ELF-1 (cell line): ENCODE measurements at regions not wholly inside any gene's neighbourhood (a gene's known extent, or its start where the extent isn't known, plus 50 kb on each side); places are given as distances from the start of the nearest gene placed in this dataset.

Experiments
- DNase-seq: peaks from one replicate; pipeline ENCODE4 v3.0.0-alpha.2; 2016; ENCODE audit warnings: low read depth, low spot score

DNA sequence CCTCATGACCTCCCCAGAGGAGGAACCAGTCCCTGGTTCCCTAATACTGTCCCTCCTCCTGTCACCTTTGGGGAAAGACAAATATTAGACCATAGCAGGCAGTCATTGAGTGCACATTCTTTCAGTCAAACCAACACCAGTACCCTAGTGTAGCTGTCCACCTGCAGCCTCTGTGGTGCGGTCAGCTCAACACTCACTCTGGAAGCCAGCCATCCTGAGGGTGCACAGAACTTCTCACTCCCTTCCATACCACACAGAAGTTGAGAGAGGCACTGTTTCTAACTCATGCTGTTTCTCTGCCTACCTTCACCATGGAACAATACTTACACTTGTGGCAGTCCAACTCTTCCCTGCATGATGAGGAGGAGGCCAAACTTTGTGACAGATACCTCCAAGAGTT lies 175.6 kb upstream of the FOXN2 start:
- DNase-seq, result no peak

DNA sequence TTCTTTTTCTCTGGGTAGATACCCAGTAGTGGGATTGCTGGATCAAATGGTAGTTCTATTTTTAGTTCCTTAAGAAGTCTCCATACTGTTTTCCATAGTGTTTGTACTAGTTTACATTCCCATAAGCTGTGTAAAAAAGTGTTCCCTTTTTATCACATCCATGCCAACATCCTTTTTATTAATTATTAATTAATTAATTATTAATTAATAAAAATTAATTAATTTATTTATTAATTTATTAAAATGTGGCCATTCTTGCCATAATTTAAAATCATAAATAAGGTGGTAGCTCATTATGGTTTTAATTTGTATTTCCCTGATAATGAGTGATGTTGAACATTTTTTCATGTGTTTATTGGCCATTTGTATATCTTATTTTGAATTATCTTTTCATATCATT lies 173.9 kb upstream of the FOXN2 start:
- no peak for DNase-seq

DNA sequence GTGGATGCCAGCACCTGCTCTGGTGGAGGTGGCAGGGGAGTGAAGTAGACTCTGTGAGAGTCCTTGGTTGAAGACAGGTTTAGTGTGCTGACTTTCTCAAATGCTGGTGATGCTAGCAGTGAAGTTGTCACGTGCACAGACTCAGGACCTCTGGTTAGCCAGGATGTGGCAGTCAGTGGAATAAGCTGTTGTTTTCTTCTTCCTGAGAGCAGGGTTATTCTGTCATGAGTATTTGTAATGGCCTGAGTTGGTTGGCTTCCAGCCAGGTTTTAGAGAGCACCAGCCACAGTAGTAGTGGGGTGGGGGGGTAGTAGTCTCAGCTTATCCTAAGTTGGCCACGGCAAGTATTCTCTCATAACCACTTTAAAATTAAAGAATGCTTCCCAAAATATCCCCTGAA lies 169.7 kb upstream of the FOXN2 start:
- no peak for DNase-seq

DNA sequence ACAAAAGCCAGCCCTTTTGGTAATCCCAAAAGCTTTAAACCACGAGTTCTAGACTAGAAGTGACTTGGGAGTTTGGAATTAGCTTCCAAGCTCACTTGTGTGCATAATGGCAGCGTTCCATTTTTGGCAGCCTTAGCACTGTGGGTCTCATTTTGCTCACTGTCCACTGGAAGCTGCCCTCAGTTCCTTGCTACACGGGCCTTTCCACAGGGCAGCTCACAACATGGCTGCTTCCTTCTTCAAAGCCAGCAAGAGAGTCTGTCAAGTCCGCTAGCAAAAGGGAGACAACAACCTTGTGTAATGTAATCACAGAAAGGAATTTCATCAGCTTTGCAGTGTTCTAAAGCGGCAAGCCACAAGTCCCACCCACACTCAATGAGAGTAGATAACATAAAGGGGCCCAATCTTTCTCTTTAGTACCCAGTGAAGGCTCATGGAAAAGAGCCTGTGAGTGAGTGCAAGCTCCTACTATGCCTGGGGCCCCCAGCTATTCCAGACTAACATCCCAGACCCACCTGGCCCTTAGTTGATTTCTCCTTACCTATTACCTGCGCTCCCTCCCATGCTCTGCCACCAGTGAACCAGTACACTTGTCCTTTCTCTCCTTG lies 168.5 kb upstream of the FOXN2 start:
- peak; percentile 38 for DNase-seq

DNA sequence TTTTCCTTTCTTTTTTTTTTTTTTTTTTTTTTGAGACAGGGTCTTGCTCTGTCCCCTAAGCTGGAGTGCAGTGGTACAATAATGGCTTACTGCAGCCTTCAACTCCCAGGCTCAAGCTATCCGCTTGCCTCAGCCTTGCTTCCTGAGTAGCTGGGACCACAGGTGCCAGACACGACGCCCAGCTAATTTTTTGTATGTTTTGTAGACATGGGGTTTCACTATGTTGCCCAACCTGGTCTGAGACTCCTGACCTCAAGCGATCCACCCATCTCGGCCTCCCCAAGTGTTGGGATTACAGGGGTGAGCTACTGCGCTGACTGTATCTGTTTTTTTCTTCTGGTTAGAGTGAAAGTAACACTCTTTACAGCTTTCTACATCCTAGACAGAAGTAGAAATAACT lies 167.9 kb upstream of the FOXN2 start:
- no peak for DNase-seq

DNA sequence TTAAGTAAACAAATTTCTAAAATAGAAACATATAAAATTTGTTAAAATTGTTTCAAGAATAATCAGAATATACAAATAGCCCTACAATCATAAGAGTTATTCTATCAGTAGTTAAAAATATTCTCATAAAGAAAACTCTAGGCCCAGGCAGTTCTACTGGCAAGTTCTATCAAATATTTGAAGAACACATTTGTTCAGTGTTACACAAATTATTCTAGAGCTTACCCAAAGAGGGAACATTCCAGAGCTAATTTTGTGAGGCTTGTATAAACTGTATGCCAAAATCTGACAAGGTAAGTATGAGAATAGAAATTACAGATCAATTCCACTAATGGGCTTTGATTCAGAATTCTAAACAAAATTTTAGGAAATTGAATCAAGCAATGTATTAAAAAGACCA lies 166.8 kb upstream of the FOXN2 start:
- DNase-seq, result no peak

DNA sequence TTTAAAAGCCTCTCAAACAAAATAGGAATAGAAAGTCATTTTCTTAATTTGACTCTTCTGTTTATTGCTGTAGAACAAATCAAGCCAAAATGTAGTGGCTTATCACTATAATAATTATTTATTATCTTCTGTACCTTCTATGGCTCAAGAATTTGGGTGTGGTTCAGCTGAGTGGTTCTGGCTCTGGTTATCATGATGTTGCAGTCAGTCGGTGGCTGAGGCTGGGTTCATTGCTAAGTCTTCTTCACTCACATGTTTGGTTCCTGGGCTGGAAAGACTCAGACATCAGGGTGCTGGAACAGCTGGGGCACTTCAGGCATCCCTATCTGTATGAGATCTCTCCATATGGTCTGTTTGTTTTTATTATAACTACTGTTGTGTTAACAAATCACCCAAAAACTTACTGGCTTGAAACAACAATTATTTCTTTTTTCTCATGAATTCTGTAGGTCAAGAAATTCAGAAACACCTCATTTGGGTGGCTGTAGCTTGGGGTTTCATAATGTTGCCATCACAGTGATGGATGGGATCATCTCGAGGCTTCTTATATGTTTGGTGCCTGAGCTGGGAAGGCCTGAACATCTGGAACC lies 165.5 kb upstream of the FOXN2 start:
- no peak for DNase-seq

DNA sequence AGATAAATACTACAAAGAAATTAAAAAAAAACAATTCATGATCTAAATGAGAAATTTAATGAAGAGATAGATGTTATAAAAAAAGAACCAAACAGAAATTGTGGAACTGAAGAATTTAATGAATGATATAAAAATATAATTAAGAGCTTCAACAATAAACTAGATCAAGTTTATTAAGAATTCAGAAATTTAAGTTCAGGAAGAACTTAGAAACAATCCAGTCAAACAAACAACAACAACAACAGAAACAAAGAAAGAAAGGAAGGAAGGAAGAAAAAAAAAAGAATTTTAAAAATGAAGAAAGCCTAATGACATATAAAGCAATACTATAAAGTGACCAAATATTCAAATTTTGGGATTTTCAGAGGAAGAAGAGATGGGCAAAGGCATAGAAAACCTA lies 157.3 kb upstream of the FOXN2 start:
- DNase-seq, result no peak

DNA sequence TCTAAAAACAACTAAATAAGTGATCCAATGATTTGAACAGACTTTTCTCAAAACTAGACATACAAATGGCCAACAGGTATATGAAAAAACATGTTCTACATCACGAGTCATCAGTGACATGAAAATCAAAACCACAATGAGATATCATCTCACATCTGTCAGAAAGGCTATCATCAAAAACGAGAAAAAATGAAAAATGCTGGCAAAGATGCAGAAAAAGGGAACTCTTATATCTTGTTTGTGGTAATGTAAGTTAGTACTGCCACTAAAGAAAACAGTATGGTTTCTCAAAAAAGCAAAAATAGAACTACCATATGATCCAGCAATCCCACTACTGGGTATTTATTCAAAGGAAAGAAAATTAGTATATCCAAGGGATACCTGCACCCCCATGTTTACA lies 152.9 kb upstream of the FOXN2 start:
- DNase-seq, result no peak

DNA sequence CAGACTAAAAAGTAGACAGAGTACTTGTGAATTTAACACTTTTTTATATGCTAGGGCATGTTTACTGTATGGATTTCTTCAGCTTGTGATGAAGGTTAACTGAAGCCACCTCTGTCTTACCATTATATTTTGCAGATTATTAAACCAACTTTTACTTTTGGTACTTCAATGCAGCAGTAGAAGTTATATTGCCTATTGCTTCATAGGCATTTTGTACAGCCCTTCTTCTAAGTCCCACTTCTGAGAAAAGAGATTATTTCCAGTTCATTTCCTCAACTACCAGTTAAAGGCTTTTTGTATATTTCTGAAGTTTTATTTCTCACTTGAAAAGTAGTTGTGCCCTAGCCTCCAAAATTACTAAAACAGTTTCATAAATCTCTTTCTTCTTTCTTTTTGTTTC lies 151.7 kb upstream of the FOXN2 start:
- no peak for DNase-seq

DNA sequence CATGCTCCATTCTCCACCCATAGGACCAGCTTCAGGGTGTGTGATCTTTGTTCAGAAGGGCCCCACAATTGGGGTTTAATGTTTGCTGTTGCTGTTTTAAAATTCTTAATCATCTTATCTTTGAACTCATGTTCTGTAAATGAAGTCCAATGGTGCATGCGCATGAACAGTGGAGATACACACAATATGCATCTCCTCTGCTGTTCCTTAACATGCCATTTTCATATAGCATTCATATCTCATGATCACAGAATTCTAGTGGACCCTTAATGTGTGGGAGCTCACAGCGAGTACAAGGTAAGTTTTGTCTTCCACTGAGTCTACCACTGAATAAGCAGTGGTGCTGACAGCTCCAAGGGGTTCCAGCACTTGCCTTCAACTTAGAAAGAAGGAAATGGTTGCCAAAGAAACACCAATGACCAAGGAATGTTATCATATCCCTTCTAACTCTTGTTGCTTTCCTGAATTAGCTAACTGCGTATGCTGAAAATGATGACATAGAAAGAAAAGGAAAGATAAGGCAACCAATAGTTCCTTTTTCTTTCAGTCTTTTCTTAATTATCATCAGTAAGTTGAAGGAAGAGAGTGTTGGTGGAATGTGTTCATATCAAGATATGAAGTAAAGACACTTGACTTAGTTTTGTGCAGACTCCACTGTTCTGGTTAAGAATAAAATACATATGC lies 149.3 kb upstream of the FOXN2 start:
- no peak for DNase-seq

DNA sequence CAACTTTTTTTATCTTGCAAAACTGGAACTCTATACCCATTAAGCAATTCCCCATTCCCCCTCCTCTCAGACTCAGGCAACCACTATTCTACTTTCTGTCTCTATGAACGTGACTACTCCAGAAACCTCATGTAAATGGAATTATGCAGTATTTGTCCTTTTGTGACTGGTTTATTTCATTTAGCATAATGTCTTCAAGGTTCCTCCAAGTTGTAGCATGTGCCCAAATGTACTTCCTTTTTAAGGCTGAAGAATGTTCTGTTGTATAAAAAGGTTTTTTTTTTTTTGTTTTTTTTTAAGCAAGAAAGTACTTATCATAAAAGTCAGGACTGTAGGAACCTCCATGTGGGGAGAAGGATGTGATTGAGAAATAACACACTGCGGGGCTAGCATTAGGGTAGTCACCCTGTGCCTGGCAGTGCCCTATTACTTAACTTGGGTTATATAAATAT lies 145.3 kb upstream of the FOXN2 start:
- no peak for DNase-seq

DNA sequence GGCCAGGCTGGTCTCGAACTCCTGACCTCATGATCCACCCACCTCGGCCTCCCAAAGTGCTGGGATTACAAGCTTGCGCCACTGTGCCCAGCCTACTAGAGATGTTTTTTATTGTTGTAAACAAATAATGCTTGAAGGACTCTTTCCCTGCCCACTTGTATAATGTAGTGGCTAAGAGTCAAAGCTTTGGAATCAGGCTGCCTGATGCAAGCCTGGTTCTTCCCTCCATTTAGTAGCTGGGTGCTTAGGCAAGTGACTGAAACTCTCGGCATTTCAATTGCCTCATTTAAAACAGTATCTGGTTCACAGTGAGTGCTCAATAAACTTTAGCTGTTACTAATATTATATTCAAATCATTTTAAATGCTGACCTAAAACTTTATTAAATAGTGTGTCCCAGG lies 144.2 kb upstream of the FOXN2 start:
- DNase-seq, result no peak

DNA sequence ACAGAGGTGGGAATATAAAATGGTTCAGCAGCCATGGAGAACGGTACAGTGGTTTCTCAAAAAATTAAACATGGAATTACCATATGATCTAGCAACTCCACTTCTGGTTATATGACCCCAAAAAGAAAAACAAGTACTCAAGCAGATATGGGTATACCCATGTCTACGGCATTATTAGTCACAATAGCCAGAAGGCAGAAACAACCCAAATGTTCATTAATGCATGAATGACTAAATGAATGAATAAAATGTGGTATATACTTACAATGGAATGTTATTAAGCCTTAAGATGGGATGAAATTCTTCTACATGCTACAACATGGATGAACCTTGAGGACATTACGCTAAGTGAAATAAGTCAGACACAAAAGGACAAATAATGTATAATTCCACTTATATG lies 141.3 kb upstream of the FOXN2 start:
- no peak for DNase-seq

DNA sequence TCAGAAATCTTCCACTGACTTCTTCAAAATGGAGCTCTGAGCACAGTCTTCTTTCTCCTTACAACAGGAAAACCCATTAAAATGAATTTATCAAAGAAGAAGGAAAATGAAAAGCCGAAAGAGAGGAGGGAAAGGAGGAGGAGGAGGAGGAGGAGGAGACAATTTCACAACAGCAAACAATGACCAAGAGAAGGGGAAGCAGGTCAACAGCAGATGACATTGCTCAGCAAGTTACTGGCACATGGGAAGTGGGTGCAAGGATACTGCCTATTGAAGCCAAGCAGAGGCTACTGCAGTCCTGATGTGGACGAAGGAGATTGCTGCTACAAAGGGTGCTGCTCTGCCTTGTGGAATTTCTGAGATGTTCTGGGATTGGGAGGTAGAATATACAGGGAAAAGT lies 140.0 kb upstream of the FOXN2 start:
- no peak for DNase-seq

DNA sequence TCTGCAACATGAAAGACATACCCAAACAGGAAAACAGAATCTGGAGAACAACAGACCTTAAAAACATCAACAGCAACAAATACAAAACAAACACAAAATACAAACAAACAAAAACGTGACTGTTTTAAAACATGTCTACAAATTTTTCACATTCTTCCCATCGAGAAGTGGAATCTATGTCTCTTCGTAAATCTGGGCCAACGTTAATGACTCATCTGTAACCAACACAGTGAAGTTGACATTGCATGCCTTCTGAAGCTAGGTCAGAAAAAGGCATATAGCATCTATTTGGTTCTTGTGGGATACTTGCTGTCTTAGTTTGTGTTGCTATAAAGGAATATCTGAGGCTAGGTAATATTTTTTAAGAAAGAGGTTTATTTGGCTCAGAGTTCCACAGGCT lies 139.2 kb upstream of the FOXN2 start:
- DNase-seq, result no peak

DNA sequence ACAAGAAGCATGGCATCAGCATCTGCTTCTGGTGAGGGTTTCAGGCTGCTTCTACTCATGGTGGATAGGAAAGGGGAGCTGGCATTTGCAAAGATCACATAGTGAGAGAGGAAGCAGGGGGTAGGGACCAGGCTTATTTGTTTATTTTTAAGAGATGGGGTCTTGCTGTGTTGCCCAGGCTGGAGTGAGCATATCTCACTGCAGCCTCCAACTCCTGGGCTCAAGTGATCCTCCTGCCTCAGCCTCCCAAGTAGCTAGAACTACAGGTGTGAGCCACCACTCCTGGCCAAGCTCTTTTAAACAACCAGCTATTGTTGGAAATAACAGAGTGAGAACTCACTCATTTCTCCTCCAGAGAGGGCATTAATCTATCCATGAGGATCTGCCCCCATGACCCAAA lies 138.8 kb upstream of the FOXN2 start:
- no peak for DNase-seq

DNA sequence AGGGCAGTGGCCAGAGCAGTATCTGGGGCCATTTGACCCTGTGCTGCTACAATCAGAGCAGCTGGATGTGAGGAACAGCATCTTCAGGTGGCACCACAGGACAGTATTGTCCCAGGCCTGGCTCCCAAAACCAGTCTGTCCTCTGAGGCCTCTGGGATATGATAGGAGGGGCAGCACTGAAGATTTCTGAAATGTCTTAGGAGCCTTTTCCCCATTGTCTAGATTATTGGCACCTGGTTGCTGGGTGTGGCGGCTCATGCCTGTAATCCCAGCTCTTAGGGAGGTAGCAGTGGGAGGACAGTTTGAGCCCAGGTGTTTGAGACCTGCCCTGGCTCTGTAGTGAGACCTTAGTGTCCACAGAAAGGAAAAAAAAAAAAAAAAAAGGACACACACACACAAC lies 137.6 kb upstream of the FOXN2 start:
- no peak for DNase-seq

DNA sequence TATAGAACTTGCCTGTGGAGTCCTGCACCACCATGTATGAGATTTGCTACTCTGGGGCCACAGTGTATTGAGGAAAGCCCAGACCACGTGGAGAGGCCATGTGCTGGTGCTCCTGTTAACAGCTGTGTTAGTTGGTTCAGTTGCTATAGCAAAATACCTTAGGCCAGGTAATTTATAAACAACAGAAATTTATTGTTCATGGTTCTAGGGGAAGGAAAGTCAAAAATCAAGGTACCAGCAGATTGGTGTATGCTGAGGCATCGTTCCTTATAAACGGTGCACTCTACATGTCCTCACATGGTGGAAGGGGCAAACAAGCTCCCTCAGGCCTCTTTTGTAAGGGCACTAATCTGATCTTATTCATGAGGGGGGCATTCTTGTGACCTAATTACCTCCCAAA lies 135.9 kb upstream of the FOXN2 start:
- DNase-seq, result no peak

DNA sequence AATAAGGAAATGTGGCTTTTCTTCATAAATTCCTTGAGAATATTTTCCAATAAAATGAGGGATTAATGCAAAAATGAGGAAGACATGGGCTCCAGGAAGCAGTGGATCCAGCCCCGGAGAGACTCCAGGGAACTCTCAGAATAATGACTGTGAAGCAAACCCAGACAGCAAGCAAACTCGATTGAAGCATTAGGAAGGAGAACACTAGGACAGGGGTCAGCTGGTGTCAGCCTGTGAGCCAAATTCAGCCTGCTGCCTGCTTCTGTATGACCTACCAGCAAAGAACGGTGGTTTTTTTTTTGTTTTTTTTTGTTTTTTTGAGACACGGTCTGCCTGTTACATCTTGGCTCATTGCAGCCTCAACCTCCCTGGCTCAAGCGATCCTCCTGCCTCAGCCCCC lies 133.9 kb upstream of the FOXN2 start:
- DNase-seq, result no peak

DNA sequence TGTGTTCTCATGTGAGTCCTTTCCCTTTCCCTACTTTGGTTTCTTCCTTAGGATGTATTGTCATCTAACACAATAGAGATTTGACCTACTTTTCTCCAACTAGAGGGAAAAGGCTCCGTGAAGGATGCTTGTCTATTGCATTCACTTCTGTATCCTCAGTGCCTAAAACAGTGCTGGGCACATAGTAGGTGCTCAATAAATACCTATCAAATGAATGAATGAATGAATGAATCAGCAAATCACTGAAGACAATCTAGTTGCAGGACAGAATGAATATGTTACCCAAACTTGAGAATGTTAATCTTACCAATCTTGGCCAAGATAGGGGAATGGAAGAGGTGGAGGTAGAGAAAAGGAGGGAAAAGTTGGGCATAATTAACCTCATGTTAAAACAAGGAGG lies 131.2 kb upstream of the FOXN2 start:
- DNase-seq, result no peak

DNA sequence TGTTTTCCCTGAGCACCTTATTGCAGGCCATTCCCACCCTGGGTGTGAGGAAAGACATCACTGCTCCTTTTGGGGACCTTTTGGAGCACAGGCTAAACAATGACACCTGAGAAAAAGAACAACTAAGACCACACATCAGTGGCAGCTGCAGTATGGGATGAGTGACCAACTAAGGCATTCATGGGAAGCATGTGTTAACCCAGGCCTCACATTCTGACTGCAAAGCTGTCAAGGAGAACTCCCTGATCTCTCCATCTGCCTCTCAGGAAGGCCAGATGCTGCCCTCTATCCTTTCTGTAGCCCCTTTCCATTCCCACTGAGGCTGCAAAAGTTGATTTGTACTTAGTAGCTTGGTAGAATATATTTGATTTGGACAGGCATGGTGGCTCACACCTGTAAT lies 130.5 kb upstream of the FOXN2 start:
- no peak for DNase-seq

DNA sequence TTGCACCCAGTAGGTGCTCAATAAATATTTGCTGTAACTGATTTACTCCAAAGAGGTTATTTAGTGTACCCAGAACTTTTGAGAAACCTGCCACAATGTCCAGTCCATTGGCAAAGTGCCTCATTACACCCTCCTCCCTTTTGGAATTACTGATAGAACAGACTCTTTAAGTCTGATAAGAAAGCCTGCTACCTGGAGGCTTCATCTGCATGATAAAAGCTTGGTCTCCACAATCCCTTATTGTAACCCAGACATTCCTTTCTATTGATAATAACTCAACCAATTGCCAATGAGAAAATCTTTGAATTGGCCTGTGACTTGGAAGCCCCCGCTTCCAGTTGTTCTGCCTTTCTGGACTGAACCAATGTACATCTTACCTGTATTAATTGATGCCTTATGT lies 127.0 kb upstream of the FOXN2 start:
- DNase-seq, result no peak
